ENCODE measurements at regions not wholly inside any gene's neighbourhood (a gene's known extent, or its start where the extent isn't known, plus 50 kb on each side); places are given as distances from the start of the nearest gene placed in this dataset.

DNA sequence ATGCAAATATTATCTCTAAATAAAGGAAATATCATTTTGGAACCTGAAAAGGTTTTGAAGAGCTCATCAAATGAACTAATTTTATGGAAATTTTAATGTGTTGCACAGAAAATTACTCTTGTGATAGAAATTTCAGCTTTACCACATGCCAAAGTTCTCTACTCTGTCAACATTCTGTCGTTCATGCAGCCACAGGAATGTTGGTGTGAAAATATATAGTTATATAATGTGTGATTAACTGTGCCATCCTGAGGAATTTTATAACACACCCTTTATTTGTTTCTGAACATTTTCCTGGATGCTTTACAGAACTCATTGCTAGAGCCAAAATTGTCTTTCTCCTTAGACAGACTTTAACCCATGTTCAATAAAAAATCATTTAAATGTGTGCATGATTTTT lies 202.5 kb upstream of the SLC8A1 start:
- TF ChIP-seq, protein P1, sequence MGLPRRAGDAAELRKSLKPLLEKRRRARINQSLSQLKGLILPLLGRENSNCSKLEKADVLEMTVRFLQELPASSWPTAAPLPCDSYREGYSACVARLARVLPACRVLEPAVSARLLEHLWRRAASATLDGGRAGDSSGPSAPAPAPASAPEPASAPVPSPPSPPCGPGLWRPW (IDR thresholded peaks at IDR 0.05) = no peak
- TF ChIP-seq CEBPB (IDR thresholded peaks at IDR 0.05) = no peak
- TF ChIP-seq, protein P2, sequence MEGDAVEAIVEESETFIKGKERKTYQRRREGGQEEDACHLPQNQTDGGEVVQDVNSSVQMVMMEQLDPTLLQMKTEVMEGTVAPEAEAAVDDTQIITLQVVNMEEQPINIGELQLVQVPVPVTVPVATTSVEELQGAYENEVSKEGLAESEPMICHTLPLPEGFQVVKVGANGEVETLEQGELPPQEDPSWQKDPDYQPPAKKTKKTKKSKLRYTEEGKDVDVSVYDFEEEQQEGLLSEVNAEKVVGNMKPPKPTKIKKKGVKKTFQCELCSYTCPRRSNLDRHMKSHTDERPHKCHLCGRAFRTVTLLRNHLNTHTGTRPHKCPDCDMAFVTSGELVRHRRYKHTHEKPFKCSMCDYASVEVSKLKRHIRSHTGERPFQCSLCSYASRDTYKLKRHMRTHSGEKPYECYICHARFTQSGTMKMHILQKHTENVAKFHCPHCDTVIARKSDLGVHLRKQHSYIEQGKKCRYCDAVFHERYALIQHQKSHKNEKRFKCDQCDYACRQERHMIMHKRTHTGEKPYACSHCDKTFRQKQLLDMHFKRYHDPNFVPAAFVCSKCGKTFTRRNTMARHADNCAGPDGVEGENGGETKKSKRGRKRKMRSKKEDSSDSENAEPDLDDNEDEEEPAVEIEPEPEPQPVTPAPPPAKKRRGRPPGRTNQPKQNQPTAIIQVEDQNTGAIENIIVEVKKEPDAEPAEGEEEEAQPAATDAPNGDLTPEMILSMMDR (IDR thresholded peaks at IDR 0.05) = no peak

All from A549 (cell line).